Omental fat pad (tissue), 3 donors: ENCODE measurements at regions not wholly inside any gene's neighbourhood (a gene's known extent, or its start where the extent isn't known, plus 50 kb on each side); places are given as distances from the start of the nearest gene placed in this dataset.
"Not testable (repeated sequence)": the region's sequence is repeated elsewhere in the genome, so short reads cannot be mapped to it uniquely, and the experiment has no call there.

Source experiments
- ATAC-seq: fragments of 150-250 bp; one replicate; pipeline ENCODE4 v1.9.1; 2016; ENCODE audit warnings: mild to moderate bottlenecking, moderate library complexity; ENCODE audit not compliant: low FRiP score
- DNase-seq: peaks from one replicate; pipeline ENCODE4 v3.0.0-alpha.2; 2019; ENCODE audit warnings: low spot score
- CTCF ChIP-seq, 3 donors: fragments of 450-650 bp; IDR thresholded peaks; one replicate each; pipeline ENCODE4 v1.5.1; 2016 to 2017; ENCODE audit warnings: antibody characterized with exemption in 3 of 3, mild to moderate bottlenecking in 3 of 3, moderate library complexity in 2 of 3

- DNase-seq (no peak), ATAC-seq (no peak)
- no peak for TF ChIP-seq CTCF (IDR thresholded peaks at IDR 0.05)
These were observed 448.6 kb upstream of the CBLB start for GRCh38 chr3:106317141-106318055.

- DNase-seq, ATAC-seq: not testable (repeated sequence)
These were observed 452.6 kb upstream of the CBLB start for GRCh38 chr3:106321438-106321837.

GRCh38 chr3:106323586-106323985, 454.8 kb upstream of the CBLB start:
- TF ChIP-seq CTCF (IDR thresholded peaks at IDR 0.05), result no peak
- ATAC-seq (no peak), DNase-seq (no peak)

- no peak for DNase-seq
- TF ChIP-seq CTCF (IDR thresholded peaks at IDR 0.05), result no peak
- no peak for ATAC-seq
These were observed 458.3 kb upstream of the CBLB start for GRCh38 chr3:106326941-106327695.

GRCh38 chr3:106327696-106328025, 458.8 kb upstream of the CBLB start:
- ATAC-seq, result no peak
- TF ChIP-seq CTCF (IDR thresholded peaks at IDR 0.05), result no peak
- DNase-seq, result no peak

GRCh38 chr3:106328224-106328623, 459.4 kb upstream of the CBLB start:
- no peak for ATAC-seq
- TF ChIP-seq CTCF (IDR thresholded peaks at IDR 0.05), result no peak
- no peak for DNase-seq

GRCh38 chr3:106329521-106329920, 460.7 kb upstream of the CBLB start:
- DNase-seq, result no peak
- ATAC-seq, result no peak
- no peak for TF ChIP-seq CTCF (IDR thresholded peaks at IDR 0.05)
